ENCODE measurements at regions not wholly inside any gene's neighbourhood (a gene's known extent, or its start where the extent isn't known, plus 50 kb on each side); places are given as distances from the start of the nearest gene placed in this dataset.

DNA sequence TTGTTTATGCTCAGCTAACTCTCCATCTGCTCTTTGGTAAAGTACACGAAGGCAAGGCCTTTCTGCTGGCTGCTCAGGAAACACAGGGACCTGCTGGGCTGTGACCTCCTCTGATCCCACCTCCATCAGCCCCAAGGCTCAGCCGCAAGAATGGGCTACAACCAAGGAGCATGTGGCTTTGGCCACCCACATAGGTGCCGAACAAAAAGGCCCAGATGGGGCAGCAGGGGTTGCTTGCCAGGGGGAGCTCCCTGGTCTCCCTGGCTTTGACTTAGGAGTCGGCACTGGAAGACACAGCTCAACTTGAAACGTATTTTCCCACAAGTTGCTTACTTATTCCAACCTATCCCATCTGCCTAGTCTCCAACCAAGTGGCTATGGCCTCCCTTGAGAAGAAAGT lies 461.1 kb downstream of the ICE1 start:
- TF ChIP-seq, protein P1, sequence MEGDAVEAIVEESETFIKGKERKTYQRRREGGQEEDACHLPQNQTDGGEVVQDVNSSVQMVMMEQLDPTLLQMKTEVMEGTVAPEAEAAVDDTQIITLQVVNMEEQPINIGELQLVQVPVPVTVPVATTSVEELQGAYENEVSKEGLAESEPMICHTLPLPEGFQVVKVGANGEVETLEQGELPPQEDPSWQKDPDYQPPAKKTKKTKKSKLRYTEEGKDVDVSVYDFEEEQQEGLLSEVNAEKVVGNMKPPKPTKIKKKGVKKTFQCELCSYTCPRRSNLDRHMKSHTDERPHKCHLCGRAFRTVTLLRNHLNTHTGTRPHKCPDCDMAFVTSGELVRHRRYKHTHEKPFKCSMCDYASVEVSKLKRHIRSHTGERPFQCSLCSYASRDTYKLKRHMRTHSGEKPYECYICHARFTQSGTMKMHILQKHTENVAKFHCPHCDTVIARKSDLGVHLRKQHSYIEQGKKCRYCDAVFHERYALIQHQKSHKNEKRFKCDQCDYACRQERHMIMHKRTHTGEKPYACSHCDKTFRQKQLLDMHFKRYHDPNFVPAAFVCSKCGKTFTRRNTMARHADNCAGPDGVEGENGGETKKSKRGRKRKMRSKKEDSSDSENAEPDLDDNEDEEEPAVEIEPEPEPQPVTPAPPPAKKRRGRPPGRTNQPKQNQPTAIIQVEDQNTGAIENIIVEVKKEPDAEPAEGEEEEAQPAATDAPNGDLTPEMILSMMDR (IDR thresholded peaks at IDR 0.05; ENCODE audit: insufficient read depth, low read length): no peak
- H3K4me3 ChIP-seq (ENCODE audit: low read depth, low read length): no peak overlapping the region
- no peak for DNase-seq (ENCODE audit: low read depth)

DNA sequence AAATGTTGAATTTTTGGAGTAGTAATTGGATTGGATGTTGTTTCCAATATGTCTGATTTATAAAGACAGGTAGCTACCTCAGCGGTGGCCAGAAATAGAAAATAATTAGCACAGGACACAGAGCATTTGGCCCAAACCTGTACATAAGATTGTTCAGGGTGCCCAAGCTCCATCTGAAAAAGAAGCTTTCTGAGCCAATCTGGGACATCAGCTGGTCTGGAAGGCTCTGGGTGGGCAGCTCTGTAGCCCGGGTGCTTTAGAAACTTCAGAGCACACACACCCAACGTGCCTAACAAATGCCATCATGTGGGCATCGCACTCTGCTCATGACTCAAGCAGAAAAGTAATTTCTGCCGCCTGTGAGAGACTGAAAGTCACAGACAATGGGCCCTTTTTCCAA lies 460.7 kb downstream of the ICE1 start:
- TF ChIP-seq, protein P1 (IDR thresholded peaks at IDR 0.05; ENCODE audit: insufficient read depth, low read length): no peak
- H3K4me3 ChIP-seq (ENCODE audit: low read depth, low read length): no peak overlapping the region
- DNase-seq (ENCODE audit: low read depth): no peak

DNA sequence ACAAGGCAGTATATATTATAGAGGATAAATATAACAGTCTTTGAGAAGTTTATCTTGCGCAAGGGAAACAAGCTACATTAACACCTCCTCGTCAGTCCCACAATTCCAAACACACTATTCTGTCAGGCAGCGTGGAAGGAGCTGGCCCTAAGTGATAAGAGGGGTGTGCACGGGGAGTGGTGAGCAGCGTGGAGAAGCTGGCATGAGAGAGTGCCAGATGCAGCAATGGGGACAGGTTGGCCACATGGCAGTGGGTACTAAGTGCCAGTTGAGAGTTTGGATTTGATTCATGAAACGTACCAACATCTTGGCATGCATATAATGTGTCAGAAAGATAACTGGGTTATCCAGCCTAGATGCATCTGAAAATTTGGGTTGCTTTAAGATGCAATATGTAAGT lies 460.2 kb downstream of the ICE1 start:
- no peak for DNase-seq (ENCODE audit: low read depth)
- H3K4me3 ChIP-seq (ENCODE audit: low read depth, low read length): no peak overlapping the region
- TF ChIP-seq, protein P1 (IDR thresholded peaks at IDR 0.05; ENCODE audit: insufficient read depth, low read length): no peak

DNA sequence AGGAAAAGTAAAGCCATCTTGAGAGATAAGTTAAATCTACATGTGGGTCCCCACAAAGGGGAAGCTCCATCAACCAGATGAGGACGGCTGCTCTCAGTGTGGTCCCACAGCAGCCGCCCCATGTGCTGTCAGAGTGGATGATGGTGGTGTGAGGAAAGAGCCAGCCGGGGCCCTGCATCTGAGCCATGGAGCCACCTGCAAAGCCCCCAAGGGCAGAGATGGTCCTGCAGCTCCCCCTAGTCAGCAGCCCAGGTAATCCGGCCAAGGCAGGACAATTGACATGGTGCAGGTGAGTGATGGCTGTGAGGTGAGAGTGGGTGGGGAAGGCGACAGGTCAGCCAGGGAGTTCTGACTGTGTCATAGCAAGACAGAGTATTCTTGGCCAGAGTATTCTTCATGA lies 458.8 kb downstream of the ICE1 start:
- TF ChIP-seq, protein P1 (IDR thresholded peaks at IDR 0.05; ENCODE audit: insufficient read depth, low read length): no peak
- DNase-seq (ENCODE audit: low read depth): no peak
- no peak overlapping the region for H3K4me3 ChIP-seq (ENCODE audit: low read depth, low read length)

DNA sequence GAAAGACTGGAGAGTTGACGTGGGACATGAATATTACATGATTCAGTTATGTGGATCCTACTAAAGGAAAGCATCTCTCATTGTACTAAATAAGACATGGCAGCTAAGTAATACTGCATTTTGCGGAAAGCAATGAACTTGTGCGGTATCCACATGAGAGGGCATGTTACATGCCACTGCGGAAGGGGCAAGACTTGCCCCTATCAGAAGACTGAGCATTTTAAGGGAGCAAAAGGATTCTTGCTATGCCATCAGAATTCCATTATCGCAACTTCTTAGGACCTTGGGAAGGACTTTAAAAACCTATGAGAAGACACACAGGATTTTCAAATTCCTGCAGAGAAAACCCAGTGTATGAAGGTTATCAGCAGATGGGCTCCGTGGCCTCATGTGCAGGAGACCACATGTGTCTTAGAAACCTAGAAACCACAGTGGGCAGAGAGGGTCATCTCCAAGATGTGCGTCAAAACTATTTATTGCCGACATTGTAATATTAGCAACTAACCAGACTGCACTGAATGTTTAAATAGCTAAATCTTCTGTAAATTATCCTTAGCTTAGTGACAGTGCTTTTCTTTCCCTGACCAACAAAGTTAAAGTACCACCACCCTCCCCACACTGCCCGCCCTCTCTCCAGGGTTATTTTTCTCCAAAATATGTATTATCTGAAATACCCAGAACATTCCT lies 457.7 kb downstream of the ICE1 start:
- no peak for DNase-seq (ENCODE audit: low read depth)
- H3K4me3 ChIP-seq (ENCODE audit: low read depth, low read length): no peak overlapping the region
- TF ChIP-seq, protein P1 (IDR thresholded peaks at IDR 0.05; ENCODE audit: insufficient read depth, low read length): no peak

DNA sequence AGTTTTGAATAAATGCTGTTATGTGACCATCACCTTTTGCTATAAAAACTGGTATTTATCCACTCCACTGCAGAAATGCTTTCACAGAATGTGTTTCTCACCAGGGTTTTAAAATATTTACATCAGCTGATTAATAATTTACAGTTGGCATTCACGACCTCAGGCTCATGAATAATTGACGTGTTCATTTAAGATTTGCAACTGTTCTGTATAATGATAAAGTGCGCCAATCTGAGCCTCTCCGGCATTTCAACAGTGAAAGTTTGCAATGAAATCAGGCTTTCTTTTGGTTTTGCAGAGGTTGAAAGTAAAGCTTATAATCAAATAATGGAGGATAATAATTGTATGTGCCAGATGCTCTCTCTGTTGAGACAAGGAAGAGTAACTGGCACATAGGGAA lies 434.9 kb downstream of the ICE1 start:
- no peak overlapping the region for H3K4me3 ChIP-seq (ENCODE audit: low read depth, low read length)
- no peak for DNase-seq (ENCODE audit: low read depth)
- TF ChIP-seq, protein P1 (IDR thresholded peaks at IDR 0.05; ENCODE audit: insufficient read depth, low read length): no peak

DNA sequence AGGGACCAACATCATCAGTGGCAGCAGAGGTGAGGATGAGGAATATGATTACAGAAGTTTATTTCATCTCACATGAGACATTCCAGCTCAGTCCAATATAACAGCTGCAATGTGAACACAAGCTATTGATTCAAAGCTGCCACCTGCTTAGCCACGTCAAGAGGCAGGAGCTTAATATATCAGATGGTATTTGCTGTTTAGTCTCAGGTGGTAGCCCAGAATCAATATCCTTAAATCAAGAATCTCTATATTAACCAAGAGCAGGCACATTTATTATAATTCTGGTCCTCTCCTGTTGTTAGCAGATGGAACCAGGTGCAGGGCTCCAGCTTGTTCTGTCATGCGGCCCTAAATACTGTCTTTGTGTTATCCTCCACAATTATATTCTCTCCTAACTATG lies 431.6 kb downstream of the ICE1 start:
- no peak overlapping the region for H3K4me3 ChIP-seq (ENCODE audit: low read depth, low read length)
- no peak for DNase-seq (ENCODE audit: low read depth)

More for the DNA sequence above, 431.6 kb downstream of the ICE1 start:
- TF ChIP-seq, protein P1 (IDR thresholded peaks at IDR 0.05; ENCODE audit: insufficient read depth, low read length): no peak
